Skin epidermis (tissue), 12 donors: ENCODE measurements at regions not wholly inside any gene's neighbourhood (a gene's known extent, or its start where the extent isn't known, plus 50 kb on each side); places are given as distances from the start of the nearest gene placed in this dataset.

Experiments
- H3K27ac ChIP-seq, 21 experiments: fragments of 200-600 bp; sonication (generic) in 11 of 21; one replicate each; pipeline ENCODE4 v1.5.0; 2020; ENCODE audit warnings: mild to moderate bottlenecking in 3 of 21, inconsistent platforms in 2 of 21, moderate library complexity in 2 of 21
- H3K4me3 ChIP-seq, 7 experiments: fragments of 200-600 bp; sonication (generic) in 2 of 7; one replicate each; pipeline ENCODE4 v1.5.0; 2020; ENCODE audit warnings: inconsistent platforms in 2 of 7, mild to moderate bottlenecking in 2 of 7, moderate library complexity in 1 of 7

GRCh38 chr17:10249271-10250010, 51.0 kb upstream of the GAS7 start:
- H3K27ac ChIP-seq, result peak overlapping the region in 1 of 21 experiments; percentile 72
- no peak overlapping the region for H3K4me3 ChIP-seq
